ENCODE measurements at regions not wholly inside any gene's neighbourhood (a gene's known extent, or its start where the extent isn't known, plus 50 kb on each side); places are given as distances from the start of the nearest gene placed in this dataset.
"Not testable (repeated sequence)": the region's sequence is repeated elsewhere in the genome, so short reads cannot be mapped to it uniquely, and the experiment has no call there.

DNA sequence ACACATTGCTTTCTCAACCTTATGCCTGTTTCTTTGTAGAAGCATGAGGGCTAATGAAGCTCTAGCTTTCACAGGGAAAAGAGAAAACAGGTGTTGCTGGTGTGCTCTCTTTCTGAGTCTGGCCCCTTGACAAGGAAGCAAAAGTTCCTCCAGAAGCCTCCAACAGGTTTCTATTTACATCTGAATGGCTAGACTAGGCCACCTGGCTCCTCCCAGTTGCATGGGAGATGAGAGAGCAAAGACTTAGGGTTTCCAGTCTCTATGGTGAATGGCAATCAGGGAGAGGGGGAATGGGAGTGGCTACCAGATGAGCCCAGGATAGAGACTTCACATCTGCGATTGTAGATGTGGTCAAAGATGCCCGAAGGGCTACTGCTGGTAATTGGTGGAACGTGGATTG, 138.1 kb upstream of the PLXNC1 start:
- no peak overlapping the region for H3K4me3 ChIP-seq (ENCODE audit: low read length)
- peaks cover 19% of the 10 kb centered on the region for H3K4me1 ChIP-seq (ENCODE audit: low read length)
- H4K20me1 ChIP-seq (ENCODE audit: insufficient read depth, low read length) = no peaks in the 10 kb centered on the region
- TF ChIP-seq EZH2phosphoT487 (IDR thresholded peaks at IDR 0.05; ENCODE audit: low read depth) = no peak
- TF ChIP-seq, protein P1, sequence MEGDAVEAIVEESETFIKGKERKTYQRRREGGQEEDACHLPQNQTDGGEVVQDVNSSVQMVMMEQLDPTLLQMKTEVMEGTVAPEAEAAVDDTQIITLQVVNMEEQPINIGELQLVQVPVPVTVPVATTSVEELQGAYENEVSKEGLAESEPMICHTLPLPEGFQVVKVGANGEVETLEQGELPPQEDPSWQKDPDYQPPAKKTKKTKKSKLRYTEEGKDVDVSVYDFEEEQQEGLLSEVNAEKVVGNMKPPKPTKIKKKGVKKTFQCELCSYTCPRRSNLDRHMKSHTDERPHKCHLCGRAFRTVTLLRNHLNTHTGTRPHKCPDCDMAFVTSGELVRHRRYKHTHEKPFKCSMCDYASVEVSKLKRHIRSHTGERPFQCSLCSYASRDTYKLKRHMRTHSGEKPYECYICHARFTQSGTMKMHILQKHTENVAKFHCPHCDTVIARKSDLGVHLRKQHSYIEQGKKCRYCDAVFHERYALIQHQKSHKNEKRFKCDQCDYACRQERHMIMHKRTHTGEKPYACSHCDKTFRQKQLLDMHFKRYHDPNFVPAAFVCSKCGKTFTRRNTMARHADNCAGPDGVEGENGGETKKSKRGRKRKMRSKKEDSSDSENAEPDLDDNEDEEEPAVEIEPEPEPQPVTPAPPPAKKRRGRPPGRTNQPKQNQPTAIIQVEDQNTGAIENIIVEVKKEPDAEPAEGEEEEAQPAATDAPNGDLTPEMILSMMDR (IDR thresholded peaks at IDR 0.05; ENCODE audit: low read depth, low read length) = no peak
- no peak overlapping the region for H3K9ac ChIP-seq (ENCODE audit: low read length)
- H3K79me2 ChIP-seq (ENCODE audit: low read length) = no peaks in the 10 kb centered on the region
- no peaks in the 10 kb centered on the region for H3K9me3 ChIP-seq (ENCODE audit: insufficient read depth, low read length)
- no peak overlapping the region for H2AFZ ChIP-seq (ENCODE audit: low read depth, low read length)
- H3K36me3 ChIP-seq (replicated peaks; ENCODE audit: low read depth, low read length) = no peaks in the 10 kb centered on the region
- no peaks in the 10 kb centered on the region for H3K27me3 ChIP-seq (ENCODE audit: low read depth, low read length)
- no peak overlapping the region for H3K27ac ChIP-seq (ENCODE audit: low read length)
- no peak overlapping the region for H3K4me2 ChIP-seq (ENCODE audit: low read length)

DNA sequence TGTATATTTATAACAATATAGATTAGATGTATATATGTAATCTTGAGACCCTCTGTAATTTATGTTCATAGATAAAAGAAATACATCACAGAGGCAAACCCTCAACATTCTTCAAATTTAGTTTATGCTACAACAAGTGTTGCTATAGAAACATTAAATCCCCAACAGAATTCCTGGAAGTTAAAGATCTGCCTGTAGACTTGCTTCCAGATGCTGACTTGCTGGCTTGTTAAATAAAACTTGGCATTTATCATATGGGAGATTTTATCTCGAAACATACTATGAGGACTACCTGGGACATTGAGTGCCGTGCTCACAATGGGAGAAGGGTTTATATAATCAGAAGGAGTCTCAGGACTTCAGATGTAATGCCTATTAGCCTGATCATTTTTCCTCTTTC, 136.3 kb upstream of the PLXNC1 start:
- Histone ChIP-seq H3K36me3 (replicated peaks; ENCODE audit: low read depth, low read length) (no peaks in the 10 kb centered on the region), H3K79me2 (ENCODE audit: low read length) (no peaks in the 10 kb centered on the region), H3K9me3 (ENCODE audit: insufficient read depth, low read length) (0 out of 2 replicates have a peak, but pooled peaks cover under 1% of the 10 kb centered on the region), H2AFZ (ENCODE audit: low read depth, low read length) (no peak overlapping the region), H3K9ac (ENCODE audit: low read length) (no peak overlapping the region), H3K27me3 (ENCODE audit: low read depth, low read length) (no peaks in the 10 kb centered on the region), H4K20me1 (ENCODE audit: insufficient read depth, low read length) (no peaks in the 10 kb centered on the region), H3K4me2 (ENCODE audit: low read length) (peak overlapping the region; percentile 46), H3K4me1 (ENCODE audit: low read length) (peaks cover 19% of the 10 kb centered on the region), H3K4me3 (ENCODE audit: low read length) (no peak overlapping the region), H3K27ac (ENCODE audit: low read length) (peak overlapping the region; percentile 69; the same call in 1 of the 2 replicates)
- no peak for TF ChIP-seq EZH2phosphoT487 (IDR thresholded peaks at IDR 0.05; ENCODE audit: low read depth)
- TF ChIP-seq, protein P1 (IDR thresholded peaks at IDR 0.05; ENCODE audit: low read depth, low read length) = no peak

DNA sequence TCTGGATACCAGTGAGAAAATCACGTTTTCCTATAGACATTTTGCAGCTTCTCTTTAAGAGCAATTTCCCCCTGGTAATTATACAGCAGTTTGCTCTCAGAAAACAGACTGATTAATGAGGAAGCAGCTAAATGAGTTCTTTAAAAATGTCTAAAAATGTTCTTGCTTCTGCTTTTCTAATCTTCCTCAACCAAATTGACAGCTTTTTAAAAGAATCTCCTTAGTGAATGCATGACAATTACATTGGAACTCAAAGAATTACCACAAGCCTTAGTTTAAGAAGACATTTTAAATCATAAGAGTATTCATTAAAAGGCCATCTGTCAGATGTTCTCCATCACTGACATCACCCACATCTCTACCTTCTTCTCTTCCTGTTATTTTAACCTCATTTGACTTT, 135.8 kb upstream of the PLXNC1 start:
- peak overlapping the region; percentile 46 for H3K4me2 ChIP-seq (ENCODE audit: low read length)
- H3K4me1 ChIP-seq (ENCODE audit: low read length) = peaks cover 19% of the 10 kb centered on the region
- H4K20me1 ChIP-seq (ENCODE audit: insufficient read depth, low read length) = no peaks in the 10 kb centered on the region
- H3K36me3 ChIP-seq (replicated peaks; ENCODE audit: low read depth, low read length) = no peaks in the 10 kb centered on the region
- 0 out of 2 replicates have a peak, but pooled peaks cover 5% of the 10 kb centered on the region for H3K9me3 ChIP-seq (ENCODE audit: insufficient read depth, low read length)
- 0 out of 2 replicates have a peak overlapping the region, but pooled peaks have one; percentile 14 for H3K4me3 ChIP-seq (ENCODE audit: low read length)
- peak overlapping the region; percentile 69 for H3K27ac ChIP-seq (ENCODE audit: low read length)
- TF ChIP-seq EZH2phosphoT487 (IDR thresholded peaks at IDR 0.05; ENCODE audit: low read depth) = no peak
- TF ChIP-seq, protein P1 (IDR thresholded peaks at IDR 0.05; ENCODE audit: low read depth, low read length) = no peak
- peak overlapping the region; percentile 52 for H2AFZ ChIP-seq (ENCODE audit: low read depth, low read length)
- H3K79me2 ChIP-seq (ENCODE audit: low read length) = no peaks in the 10 kb centered on the region
- no peaks in the 10 kb centered on the region for H3K27me3 ChIP-seq (ENCODE audit: low read depth, low read length)
- no peak overlapping the region for H3K9ac ChIP-seq (ENCODE audit: low read length)

DNA sequence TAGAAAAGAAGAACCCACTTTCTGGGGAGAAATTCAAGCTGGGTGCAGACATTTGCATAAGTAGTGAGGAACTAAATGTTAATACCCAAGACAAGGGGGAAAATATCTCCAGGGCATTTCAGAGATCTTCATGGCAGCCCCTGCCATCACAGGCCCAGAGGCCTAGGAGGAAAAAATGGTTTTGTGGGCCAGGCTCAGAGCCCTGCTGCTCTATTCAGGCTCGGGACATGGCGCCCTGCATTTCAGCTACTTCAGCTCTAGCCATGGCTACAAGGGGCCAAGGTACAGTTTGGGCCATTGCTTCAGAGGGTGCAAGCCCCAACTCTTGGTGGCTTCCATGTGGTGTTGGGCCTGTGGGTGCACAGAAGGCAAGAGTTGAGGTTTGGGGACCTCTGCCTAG, 131.1 kb upstream of the PLXNC1 start:
- H3K9me3 ChIP-seq (ENCODE audit: insufficient read depth, low read length) = peaks cover 11% of the 10 kb centered on the region
- not testable (repeated sequence) for H3K27me3 ChIP-seq (ENCODE audit: low read depth, low read length); H4K20me1 ChIP-seq (ENCODE audit: insufficient read depth, low read length); H3K36me3 ChIP-seq (replicated peaks; ENCODE audit: low read depth, low read length); H3K79me2 ChIP-seq (ENCODE audit: low read length); H3K4me2 ChIP-seq (ENCODE audit: low read length); H2AFZ ChIP-seq (ENCODE audit: low read depth, low read length); H3K4me3 ChIP-seq (ENCODE audit: low read length); H3K4me1 ChIP-seq (ENCODE audit: low read length); H3K9ac ChIP-seq (ENCODE audit: low read length); H3K27ac ChIP-seq (ENCODE audit: low read length)

DNA sequence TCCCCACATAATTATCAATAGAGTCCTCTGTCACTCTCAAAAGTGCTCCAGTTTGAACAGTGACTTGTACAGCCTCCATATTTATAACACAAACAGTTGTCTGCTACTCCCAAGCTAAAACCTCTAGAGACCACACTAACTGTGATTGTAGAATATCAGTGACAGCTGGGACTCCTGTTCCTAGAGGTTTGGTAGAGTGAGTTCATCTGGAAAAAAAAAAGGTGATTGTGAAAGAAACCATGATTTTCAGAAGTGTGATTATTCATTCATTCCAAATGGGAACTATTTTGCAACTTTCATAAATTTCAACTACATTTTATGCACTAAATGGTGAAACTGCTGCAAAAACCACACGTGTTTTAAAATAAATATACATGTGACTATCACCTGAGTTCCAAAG, 128.0 kb upstream of the PLXNC1 start:
- H3K27me3 ChIP-seq (ENCODE audit: low read depth, low read length) = no peaks in the 10 kb centered on the region
- no peaks in the 10 kb centered on the region for H4K20me1 ChIP-seq (ENCODE audit: insufficient read depth, low read length)
- no peak overlapping the region for H3K4me3 ChIP-seq (ENCODE audit: low read length)
- no peaks in the 10 kb centered on the region for H3K4me1 ChIP-seq (ENCODE audit: low read length)
- H3K36me3 ChIP-seq (replicated peaks; ENCODE audit: low read depth, low read length) = no peaks in the 10 kb centered on the region
- H3K4me2 ChIP-seq (ENCODE audit: low read length) = no peak overlapping the region
- no peak for TF ChIP-seq EZH2phosphoT487 (IDR thresholded peaks at IDR 0.05; ENCODE audit: low read depth)
- TF ChIP-seq, protein P1 (IDR thresholded peaks at IDR 0.05; ENCODE audit: low read depth, low read length) = no peak
- peaks cover 27% of the 10 kb centered on the region for H3K9me3 ChIP-seq (ENCODE audit: insufficient read depth, low read length)
- no peaks in the 10 kb centered on the region for H3K79me2 ChIP-seq (ENCODE audit: low read length)
- no peak overlapping the region for H3K9ac ChIP-seq (ENCODE audit: low read length)
- no peak overlapping the region for H3K27ac ChIP-seq (ENCODE audit: low read length)
- H2AFZ ChIP-seq (ENCODE audit: low read depth, low read length) = no peak overlapping the region
